NCI-H1436 (cell line): ENCODE measurements at regions not wholly inside any gene's neighbourhood (a gene's known extent, or its start where the extent isn't known, plus 50 kb on each side); places are given as distances from the start of the nearest gene placed in this dataset.

ENCODE experiments used
- DNase-seq: peaks from one replicate; lab custom pipeline; 2025; lab: John Stamatoyannopoulos, UW

GRCh38 chr5:77844623-77845323, 68.6 kb upstream of the TBCA start:
- DNase-seq, result no peak

- no peak for DNase-seq
These were observed 68.2 kb upstream of the TBCA start for GRCh38 chr5:77844373-77844622.

- no peak for DNase-seq
These were observed 67.6 kb upstream of the TBCA start for GRCh38 chr5:77843570-77844372.

GRCh38 chr5:77842243-77842642, 66.1 kb upstream of the TBCA start:
- no peak for DNase-seq

- DNase-seq, result no peak
These were observed 65.5 kb upstream of the TBCA start for GRCh38 chr5:77841616-77842015.

- no peak for DNase-seq
These were observed 64.8 kb upstream of the TBCA start for GRCh38 chr5:77840930-77841329.

- no peak for DNase-seq
These were observed 63.6 kb upstream of the TBCA start for GRCh38 chr5:77839691-77840090.

- DNase-seq, result no peak
These were observed 56.8 kb upstream of the TBCA start for GRCh38 chr5:77832938-77833337.

GRCh38 chr5:77832166-77832770, 56.1 kb upstream of the TBCA start:
- DNase-seq, result no peak

- no peak for DNase-seq
These were observed 52.3 kb upstream of the TBCA start for GRCh38 chr5:77828445-77828844.
